ENCODE measurements at regions not wholly inside any gene's neighbourhood (a gene's known extent, or its start where the extent isn't known, plus 50 kb on each side); places are given as distances from the start of the nearest gene placed in this dataset.
"Not testable (repeated sequence)": the region's sequence is repeated elsewhere in the genome, so short reads cannot be mapped to it uniquely, and the experiment has no call there.

DNA sequence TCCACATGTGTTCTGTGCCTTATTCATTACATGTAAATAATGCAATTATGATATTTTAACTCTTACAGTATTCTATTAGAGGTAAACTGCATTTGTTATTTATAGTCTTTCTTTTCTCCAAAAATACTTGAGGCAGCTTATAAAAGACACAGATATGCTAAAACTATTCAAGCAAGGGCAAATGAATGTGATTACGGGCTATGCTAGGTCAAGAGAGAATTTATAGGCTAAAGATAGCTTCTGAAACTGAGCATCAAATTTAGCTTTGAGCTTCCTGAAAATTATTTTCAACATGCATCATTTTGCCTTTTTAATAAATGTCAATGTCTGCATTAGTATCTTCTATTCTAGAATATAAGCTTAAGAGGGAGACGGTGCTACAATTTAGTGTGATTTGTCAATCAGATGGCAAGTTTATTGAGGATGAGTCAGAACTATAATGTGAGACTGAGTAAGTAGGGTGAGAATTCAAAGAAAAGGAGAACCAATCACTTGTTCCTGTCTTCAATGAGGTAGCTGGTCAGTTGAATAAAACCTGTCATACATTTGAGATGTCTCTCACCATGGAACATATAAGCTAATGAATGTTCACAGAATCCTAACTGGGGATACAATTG, 669.4 kb upstream of the CITED2 start:
- no peak for DNase-seq

DNA sequence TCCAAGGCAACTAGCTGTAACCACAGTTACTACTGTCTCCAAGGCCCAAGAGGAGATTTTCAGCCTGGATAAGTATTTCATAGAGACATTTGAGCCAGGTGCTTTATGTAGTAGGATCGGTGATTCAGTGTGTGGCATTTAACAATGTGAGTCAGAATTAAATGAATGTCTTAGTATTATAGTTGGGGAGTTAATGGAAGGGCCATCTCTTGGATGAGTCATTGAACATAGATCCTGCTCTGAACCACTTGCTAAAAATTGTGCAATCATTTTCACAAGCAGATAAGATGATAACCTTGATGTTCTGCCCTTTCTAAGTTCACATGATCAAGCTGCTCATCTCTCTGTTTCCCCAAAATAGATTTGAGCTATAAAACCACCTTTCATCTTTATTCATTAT, 668.9 kb upstream of the CITED2 start:
- DNase-seq = no peak

DNA sequence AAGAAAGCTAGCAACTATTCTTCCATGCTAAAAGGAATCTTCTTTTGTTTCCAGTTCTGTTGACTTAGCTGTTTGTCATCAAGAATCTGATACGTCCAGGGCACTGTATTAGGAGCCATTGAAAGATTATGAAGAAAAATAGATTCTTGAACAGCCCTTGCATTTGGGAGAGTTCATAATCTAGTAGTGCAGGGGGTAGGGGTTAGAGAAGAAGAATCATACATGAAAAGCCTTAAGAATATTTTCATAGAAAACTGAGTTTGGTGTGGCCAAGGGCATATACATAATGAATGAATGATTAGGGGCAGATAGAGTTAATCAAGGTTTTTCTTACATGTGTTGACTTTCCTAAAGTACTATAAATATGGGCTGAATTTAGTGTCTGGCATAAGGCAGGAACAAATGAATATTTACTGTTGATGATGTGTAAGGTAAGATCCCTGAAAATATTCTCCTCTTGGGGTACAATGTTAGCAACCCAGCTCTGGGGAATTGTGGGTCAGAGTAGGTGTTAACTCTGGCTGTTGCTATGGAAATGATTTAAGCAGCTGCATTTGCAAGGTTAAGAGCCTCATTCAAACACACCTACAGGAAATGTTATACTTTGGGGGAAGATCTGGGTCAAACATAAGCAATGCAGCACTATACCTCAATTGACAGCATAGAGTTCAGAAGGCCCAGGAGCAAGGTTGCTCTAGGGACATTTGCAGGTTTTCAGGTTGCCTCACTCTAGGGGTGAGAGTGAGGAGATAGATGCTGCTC, 667.3 kb upstream of the CITED2 start:
- no peak for DNase-seq

DNA sequence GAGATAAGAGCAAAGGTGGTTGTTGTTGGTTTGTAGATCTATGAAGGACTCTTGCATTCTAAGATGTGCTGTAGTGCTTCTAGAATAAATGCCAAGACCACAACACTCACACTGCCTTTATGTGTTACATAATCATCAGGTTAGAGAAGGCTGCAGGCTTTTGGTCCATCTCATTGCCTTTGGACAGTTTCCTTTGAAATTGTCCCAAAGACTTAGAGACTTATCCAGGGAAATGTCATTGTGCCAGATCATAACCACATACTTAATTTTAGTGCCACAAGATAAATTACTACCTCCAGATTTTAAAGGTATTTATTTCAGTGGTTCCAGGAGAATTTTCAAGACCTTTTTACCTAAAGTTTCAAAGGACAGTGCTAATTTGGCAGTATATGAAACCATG, 666.6 kb upstream of the CITED2 start:
- DNase-seq = no peak

DNA sequence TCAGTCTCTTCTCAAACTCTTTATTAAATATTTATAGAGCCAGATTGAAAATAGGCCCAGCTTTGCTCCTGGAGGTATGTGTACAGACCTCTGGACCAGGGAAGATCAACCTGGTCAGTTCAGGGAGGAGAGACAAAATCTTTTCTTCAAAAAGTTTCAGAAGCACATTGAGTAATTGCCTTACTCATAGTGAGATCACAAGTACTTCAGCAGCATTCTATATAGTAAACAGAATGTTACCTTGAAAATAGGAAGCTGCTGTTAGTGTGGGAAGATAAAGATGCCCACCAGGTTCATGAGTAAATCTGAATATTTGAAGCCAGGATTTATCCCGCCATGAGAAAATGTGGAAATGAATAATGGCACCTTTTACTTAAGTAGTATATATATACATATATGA, 665.9 kb upstream of the CITED2 start:
- no peak for DNase-seq

DNA sequence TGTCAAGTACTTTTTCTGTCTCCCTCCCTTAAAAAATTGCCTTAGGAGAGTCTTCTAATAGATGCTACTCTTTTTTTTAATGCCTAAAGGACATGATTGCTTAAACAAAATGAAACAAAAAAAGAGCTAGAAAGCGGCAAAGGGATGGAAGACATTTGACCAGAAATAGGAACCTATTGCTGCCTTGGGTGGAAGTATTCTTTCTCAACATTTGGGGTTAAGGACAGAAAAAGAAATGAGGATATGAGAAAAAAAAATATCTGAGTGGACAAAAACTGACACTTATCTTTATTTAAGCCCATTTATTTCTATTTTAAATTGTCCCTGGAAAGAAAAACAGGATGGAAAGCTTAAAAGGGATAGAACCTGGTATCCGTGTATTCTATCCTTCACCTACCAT, 664.9 kb upstream of the CITED2 start:
- DNase-seq = no peak

DNA sequence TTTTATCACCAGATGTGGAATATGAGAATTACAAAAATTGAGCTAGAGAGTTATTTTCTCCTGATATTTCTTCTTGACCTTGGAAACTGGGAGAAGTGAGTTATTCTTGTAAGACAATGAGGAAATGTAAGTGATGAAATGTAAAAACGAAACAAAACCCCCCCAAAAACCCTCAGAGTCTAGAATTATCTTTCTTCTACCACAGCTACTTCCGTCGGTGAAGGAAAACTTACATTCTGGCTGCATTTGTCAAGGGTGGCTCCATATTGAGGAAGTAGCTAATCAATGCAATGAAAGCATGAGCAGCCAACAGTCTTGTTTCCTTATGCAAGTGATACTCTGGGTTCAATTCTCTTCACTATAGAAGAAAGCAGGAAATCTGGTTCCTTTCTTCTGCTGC, 661.7 kb upstream of the CITED2 start:
- no peak for DNase-seq

GRCh38 chr6:140032189-140032588, 657.7 kb upstream of the CITED2 start:
- DNase-seq = no peak

DNA sequence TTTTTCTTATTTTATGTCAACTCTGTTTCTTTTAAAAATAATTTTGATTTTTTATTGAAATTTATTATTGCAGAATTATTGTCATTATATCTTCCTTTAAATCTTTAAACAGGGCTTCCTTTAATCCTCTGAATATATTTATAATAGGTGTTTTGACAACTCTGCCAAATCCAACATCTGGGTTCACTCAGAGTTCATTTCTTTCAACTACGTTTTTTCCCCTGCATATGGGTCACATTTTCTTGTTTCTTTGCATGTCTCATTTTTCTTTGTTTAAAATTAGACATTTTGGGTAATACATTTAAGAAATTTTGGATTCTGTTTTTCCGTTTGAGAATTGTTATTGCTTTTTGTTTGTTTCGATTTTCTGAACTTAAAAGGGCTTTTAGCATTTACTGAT, 655.1 kb upstream of the CITED2 start:
- DNase-seq = no peak

- DNase-seq = no peak
These were observed 652.8 kb upstream of the CITED2 start for GRCh38 chr6:140027219-140027618.

DNA sequence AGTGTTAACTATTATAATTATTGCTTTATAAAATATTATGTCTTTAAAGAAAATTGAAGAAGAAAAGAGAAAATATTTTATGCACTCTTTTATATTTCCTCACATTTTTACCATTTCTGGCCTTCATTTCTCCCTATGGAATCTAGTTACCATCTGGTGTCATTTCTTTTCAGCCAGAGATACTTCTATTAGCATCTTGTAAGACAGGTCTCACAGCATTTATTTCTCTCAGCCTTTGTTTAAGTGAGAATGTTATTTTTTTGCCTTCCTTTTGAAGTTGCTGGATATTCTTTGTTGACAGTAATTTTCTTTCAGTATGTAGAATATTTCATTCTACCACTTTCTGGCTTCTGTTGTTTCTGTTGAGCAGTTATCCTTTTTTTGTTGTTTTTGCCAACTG, 652.1 kb upstream of the CITED2 start:
- no peak for DNase-seq

- DNase-seq = no peak
These were observed 650.7 kb upstream of the CITED2 start for GRCh38 chr6:140025171-140025570.

- no peak for DNase-seq
These were observed 645.9 kb upstream of the CITED2 start for GRCh38 chr6:140020207-140020791.

- DNase-seq = no peak
These were observed 644.1 kb upstream of the CITED2 start for GRCh38 chr6:140018588-140018987.

GRCh38 chr6:140017470-140017869, 643.0 kb upstream of the CITED2 start:
- no peak for DNase-seq

DNA sequence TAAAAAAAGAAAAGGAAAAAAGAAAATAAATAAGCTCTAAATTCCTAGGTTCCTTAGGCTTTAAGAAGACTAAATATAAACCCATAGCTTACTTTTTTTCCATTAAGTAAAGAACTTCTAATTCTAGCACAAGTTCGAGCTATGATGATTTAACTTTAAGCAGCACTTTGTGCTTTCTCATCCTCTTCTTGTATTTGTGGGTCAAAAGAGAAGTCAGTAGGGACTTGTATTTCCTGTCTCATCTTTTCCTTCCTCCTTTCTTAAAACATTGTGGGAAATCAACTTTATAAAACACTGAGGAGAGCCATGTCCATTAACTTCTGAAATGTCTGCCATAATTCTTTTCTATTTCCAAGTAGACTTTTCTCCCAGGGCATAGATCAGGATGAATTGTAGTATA, 637.7 kb upstream of the CITED2 start:
- no peak for DNase-seq

GRCh38 chr6:140011537-140011936, 637.1 kb upstream of the CITED2 start:
- no peak for DNase-seq

GRCh38 chr6:140009286-140009685, 634.8 kb upstream of the CITED2 start:
- DNase-seq = no peak

GRCh38 chr6:140007525-140007924, 633.1 kb upstream of the CITED2 start:
- DNase-seq = no peak

DNA sequence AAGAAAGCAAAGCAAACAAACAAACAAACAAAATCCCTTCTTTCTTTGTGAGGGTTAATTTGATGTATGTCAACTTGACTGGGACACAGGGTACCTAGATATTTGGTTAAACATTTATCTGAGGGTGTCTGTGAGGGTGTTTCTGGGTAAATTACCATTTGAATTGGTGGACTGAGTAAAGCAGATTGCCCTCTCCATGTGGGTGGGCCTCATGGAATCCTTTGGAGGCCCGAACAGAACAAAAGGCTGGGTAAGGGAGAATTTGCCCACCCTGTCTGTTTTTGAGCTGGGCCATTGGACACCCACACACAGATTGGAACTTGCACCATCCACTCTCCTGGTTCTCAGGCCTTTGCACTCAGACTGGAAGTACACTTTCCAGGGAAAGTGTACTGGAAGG, 628.8 kb upstream of the CITED2 start:
- DNase-seq = no peak

- DNase-seq = no peak
These were observed 628.1 kb upstream of the CITED2 start for GRCh38 chr6:140002396-140003022.

DNA sequence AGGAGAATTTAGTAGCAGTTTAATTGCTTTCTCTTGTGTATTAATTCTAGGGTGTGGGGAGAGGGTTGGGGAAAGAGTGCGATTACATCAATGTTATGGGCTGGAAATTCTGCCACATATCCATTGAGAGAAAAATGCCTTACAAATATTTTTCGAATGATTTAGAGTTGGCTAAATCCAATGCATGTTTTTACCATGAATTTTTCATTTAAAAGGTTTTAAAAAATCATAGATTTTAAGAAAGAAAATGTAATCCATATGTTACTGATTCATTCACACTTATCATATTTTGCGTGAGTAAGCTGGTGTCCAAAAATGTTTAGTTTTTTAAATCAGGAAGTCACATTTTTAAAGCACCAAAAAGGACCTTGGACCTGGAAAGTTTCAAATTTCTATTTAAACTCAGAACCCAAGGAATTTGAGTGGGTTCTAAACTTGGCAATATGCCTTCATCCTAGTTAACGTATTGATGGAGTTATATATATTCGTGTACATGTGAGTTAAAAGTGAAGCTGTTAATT, 627.4 kb upstream of the CITED2 start:
- DNase-seq = no peak

GRCh38 chr6:140001005-140001404, 626.6 kb upstream of the CITED2 start:
- no peak for DNase-seq

DNA sequence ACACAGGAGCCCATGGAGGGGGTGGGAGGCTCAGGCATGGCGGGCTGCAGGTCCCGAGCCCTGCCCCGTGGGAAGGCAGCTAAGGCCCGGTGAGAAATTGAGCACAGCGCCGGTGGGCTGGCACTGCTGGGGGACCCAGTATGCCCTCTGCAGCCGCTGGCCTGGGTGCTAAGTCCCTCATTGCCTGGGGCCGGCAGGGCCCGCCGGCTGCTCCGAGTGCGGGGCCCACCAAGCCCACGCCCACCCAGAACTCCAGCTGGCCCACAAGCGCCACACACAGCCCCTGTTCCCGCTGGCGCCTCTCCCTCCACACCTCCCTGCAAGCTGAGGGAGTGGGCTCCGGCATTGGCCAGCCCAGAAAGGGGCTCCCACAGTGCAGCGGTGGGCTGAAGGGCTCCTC, 625.2 kb upstream of the CITED2 start:
- not testable (repeated sequence) for DNase-seq

All from RPMI8226 (cell line).